NK-92 treated with Interleukin-12 subunit alpha and Interleukin-12 subunit beta, amount 100 ng/mL, for 24 hours (cell line): ENCODE measurements at regions not wholly inside any gene's neighbourhood (a gene's known extent, or its start where the extent isn't known, plus 50 kb on each side); places are given as distances from the start of the nearest gene placed in this dataset.

Experiments
- DNase-seq: peaks from one replicate; lab custom pipeline; 2025; lab: John Stamatoyannopoulos, UW

DNA sequence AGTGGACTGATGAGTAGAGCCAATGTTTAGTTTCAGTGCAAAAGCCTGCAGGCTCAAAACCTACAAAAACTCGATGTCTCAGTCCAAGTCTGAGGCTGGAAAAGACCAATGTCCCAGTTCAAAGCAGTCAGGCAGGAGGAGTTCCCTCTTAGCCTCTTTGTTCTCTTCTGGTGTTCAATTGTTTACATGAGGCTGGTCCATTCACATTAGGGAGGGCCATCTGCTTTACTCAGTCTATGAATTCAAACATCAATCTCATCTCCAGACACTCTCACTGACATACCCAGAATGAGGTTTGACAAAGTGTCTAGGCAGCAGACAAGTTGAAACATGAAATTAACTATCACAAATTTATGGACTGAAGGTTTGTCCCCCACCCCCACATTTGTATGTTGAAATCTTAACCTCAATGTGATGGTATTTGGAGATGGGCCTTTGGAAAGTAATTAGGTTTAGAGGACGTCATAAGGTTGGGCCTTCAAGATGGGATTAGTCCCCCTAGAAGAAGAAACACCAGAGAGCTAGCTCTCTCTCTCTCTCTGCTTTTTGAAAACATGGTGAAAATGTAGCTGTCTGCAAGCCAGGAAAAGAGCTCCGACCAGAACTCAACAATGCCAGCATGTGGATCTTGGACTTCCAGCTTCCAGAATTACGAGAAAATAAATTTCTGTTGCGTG, 438.5 kb upstream of the RGMA start:
- DNase-seq = no peak

DNA sequence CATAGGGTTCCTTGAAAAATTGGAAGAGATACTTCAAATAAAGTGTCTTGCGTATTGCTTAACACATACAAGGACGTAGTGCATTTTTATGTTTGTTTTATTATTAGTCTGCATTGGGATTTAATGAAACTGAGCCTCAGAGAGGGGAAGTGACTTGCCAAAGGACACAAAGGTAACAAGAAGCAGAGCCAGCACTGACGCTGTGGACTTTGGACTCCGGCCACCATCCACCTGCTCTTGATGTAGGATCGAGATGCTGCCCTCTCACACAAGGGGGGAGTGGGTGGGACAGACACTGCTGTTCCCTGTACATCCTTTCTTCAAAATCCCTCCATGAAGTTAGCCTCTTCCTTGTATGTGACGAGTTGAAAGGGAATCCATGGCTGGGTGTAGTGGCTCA, 435.4 kb upstream of the RGMA start:
- no peak for DNase-seq

DNA sequence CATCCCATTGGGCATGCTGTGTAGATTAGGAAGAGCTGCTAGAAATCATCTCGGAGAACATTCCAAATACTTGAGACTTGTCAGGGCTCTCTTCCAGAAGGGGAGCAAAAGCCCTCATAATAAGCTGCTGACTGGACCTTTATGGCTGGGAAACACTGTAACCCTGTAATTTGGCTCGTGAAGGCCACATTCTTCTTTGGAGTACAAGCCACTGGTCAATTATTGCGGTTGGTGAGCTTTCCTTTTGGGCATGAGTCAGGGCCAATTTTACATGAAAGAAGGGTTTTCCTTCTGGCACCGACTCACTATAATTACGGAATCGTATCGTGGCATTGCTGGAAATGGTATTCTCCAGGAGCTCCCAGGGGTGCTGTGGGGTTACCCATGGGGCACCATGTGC, 434.5 kb upstream of the RGMA start:
- DNase-seq = no peak

DNA sequence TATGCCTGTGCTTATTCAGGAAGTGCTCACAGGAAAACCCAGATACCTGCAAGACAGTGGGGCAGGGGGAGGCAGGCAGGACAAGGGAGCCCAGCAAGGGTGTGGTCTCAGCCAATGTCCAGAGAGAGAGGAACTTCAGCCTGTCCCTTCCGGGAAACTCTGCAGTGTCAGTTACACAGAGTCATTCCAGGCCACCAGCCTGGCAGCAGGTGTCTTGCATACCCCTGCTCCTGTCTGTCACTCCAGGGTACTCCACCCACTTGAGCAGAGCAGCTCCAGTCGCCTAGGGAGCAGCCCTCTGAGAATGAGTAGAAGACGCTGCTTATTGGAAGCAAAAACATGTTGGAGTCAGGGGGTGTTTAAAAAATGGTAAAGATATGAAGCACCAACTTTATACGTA, 431.2 kb upstream of the RGMA start:
- DNase-seq = no peak

DNA sequence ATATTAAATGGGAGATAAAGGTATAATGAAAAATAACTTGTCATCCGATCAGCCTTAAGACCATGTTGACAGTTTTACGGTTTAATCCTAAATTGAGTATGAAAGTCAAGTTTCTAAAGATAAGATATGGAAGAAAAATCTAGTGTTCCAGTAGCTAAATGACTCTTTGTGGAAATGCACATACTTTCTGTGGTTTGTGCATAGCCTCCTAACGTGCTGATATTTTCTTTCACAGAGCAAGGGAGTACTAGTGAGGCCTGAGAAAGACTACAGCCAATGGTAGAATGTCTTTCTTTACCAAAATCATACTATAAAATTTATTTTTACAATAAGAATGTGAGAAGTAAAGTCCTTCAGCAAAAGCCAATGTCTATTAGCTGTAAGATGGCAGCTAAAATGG, 430.6 kb upstream of the RGMA start:
- DNase-seq = no peak

DNA sequence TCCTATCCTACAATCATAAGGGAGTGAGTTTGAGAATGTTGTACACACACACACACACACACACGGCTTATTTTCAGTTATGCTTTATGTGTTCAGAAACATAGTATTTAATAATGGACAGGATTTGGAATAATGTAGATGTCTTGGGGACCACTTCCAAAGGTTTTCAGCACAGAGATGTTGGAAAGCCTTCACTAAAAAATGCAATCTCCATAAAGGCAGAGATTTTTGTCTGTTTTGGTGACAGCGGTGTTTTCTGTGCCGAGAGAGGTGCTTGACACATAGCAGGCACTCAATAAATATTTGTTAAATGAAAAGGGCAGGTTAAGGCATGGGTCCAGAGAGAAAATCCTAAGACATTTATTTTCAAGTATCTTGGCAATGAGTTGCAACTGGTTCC, 428.2 kb upstream of the RGMA start:
- DNase-seq = no peak

DNA sequence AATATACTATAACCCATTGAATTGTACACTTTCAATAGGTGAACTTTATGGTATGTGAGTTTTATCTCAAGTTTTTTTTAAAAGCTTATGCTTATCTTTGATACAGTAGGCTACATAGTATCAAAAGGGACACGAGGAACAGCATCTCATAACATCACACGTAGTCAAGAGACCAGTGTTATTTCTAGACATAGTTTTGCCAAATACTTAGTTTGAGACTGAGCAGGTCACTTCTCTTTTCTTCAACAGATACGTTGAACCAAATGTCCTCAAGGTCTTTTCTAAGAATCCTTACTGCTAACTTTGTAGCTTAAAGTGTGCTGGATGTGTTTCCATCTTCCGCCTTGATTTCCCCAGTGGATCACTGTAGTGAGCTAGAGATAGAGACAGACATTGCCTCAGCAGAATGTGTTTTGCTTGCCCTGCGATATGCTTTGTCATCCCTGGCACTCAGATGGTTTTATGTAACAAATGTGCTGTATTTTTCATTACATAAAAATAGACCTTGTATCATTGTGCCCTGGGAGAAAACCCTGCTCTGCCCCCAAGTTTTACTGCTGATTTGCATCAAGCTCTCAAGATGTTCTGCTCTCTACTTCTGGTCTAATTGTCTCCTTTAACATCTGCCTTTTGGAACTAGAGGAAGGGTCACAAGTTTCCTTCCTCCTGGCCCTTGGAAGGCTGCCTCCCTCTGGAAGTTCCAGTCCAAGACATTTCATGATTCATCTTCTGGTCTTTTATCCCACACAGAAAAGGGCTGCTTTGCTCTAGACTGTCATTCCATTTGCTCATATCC, 426.4 kb upstream of the RGMA start:
- DNase-seq = no peak

DNA sequence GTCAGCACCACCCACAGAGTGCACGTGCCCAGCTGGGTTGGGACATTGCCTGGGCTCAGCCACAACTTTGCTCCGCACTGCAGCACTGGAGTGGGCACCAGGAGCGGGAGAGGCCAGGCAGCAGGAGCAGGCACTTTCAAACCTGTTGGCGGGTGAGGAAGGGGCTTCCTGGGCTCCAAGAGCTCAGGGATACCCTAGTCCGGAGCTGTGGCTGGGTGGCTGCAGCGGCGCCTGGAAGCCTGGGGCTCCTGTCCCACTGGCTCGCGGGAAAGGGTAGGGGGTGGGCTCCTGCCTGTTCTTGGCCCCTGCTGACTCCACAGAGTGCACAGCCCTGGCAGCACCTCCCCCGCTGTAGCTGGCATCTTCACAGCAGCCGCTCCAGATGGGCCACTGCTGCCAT, 417.6 kb upstream of the RGMA start:
- DNase-seq = no peak

DNA sequence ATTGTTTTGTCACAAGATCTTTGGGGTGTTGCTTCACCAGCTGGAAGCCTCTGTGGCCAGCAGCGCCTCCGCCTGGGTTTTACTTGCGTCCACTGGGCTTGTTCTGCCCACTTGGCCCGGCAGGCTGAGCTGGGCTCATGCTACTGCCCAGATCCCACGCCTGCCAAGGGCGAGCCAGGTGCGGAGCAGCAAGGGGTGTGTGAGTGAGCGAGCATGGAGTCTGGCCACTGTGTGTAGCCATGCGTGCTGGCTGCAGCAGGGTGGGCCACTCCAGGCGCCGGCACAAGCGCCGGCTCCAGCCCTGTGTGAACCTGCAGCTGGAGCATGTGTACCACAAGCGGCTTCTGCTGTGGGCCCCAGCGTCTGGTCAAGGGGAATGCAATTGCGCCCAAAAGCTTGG, 416.5 kb upstream of the RGMA start:
- DNase-seq = no peak

DNA sequence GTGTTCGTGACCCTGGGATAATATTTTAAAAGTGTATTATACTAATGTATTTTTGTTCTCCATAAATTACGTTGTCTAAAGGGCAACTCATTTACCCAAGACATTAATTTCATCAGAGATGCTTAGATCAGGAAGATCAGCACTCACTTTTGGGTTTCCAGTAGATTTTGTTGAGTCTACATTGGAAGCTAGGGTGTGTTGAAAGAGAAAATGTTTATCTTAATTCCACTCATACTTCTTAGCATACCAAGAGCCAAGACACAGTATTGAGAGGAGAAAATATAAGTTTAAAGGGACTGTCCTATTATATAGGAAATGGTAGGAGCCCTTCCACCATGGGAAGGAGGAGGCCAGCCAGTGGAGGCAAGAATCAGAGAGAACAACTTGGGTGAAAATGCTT, 412.9 kb upstream of the RGMA start:
- DNase-seq = no peak

DNA sequence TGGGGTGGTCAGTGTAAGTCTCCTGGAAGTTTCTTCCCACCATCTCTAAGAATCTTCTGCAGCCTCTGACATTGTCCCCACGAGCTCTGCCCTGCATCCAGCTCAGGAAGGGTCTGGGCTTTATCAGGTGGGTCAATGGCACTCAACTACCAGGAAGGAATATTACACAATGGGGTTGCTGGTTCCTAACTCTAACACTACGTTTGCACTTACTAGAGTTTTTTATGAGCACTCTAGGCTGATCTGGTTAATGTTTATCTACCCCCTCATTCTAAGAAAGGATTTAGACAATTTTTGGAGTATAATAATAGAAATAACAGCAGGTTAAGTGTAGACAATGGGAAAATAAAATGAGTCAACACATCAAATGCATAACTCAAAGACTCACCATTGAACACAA, 411.1 kb upstream of the RGMA start:
- DNase-seq = no peak

DNA sequence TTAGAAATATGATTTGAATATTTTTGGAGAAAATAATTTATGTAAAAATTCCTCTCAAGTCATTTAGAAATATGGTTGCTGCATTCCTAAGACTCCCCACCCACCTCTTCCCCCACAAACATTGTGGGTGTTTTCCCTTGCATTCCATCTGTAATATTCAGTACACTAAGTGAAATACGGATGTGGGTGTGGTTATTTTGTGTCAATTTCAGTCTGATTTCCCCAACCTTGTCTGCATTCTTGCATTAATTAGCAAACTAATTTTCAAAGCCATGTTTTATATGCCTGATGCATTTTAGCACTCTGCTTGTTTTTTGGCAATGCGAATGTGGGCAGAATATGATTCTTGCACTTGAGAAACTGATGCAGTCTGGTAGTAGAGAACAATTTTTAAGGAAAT, 408.3 kb upstream of the RGMA start:
- no peak for DNase-seq

DNA sequence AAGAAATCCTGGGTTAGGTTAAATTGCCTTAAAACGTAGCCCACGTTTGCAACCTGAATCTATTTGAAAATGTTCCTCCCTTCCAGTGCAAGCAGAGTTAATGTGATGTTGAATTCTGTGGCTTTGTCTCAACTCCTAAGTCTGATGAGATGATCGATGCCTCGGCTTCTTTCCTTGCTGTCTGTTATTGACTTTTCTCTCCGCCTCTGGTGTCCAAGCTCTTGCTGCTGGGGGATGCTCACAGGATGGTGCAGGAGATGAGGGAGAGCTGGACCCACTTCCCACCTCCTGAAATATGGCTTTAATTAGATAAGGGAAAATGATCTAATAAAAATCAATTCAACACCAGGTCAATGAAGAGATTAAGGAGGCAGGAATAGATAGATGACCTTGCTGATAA, 407.9 kb upstream of the RGMA start:
- no peak for DNase-seq

DNA sequence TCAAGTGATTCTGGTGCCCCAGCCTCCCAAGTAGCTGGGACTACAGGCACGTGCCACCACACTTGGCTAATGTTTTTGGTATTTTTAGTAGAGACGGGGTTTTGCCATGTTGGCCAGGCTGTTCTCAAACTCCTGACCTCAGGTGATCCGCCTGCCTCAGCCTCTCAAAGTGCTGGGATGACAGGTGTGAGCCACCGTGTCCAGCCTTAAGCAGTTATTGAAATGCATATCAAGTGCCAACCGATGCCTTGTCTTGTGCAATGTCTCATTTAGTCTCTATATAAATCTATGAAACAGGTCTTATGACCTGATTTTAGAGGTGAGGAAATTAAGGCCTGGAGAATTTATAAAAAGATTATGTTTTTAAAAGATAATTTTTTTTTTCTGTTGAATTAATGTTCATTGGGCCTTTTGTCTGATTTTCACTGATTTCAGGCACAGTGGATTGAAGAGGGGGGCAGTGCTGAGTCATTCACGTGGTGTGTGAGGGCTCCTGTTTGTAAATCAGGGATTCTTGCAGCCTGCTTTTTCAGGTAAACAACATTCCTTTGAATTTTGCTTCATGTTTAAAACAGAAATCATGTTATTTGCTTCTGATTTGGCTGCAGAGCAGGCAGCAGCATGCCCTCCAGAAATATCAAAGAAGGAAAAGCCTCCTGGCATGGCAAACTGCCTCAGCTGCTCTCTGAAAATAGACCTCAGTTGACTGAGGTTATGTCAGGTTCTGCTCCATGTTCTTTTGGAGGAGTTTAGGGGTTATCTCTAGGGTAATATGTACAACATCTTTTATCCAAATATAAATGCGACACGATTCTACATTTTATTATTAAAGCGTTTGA, 407.0 kb upstream of the RGMA start:
- no peak for DNase-seq

DNA sequence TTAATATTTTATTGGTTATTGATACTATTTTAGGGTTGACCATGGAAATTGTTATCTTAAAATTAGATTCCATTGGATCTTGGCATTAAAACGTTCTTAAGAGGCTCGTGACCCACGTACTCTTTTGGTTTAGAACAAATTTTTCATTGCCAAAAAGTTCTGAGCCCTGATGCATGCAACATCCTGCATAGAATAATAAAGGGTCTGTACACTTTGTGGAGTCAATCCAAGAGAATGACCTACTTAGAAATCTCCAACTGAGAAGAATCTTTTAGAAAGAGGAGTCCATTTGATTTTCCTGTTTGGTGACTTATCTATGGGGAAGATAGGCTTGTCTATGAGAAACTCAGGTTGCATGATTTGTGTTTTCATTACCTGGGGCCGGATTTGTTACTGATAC, 404.2 kb upstream of the RGMA start:
- no peak for DNase-seq

DNA sequence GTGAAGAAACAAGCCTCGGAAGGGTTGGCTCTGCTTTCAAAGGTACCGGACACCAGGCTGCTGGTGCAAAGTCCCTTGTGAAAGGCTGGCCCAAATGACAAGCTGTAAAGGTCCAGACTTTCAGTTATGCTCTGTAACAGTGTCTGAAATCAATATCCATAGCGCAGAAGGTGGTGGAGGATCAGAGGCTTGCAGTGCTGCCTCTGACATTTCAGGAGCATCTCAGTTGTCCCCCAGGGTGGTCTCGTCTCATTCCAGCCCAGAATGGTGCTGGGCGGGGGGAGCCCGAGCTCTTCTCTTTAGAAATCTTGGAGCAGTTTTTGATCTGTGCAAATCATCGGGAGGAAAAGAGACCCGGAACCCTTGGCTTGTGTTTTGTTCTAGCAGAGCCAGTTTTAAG, 402.3 kb upstream of the RGMA start:
- no peak for DNase-seq

DNA sequence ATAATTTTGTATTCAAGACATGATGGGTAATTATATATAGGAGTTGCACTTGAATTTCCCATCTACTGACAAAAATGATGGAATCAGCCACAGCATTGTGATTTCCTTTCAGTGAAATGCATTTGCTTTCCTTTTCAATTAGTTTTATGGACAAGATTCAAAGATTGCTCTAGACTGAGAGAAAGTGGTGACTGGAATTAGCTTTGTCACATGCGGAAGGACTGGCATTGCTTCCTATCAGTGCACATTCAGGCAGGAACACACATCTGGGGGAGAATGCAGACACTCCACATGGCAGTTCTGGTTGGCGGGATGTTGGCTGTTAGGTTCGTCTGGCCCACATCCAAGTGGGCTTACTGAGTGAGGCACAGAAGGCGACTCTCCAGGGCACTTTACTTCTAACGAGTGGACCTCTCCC, 399.3 kb upstream of the RGMA start:
- DNase-seq = no peak

DNA sequence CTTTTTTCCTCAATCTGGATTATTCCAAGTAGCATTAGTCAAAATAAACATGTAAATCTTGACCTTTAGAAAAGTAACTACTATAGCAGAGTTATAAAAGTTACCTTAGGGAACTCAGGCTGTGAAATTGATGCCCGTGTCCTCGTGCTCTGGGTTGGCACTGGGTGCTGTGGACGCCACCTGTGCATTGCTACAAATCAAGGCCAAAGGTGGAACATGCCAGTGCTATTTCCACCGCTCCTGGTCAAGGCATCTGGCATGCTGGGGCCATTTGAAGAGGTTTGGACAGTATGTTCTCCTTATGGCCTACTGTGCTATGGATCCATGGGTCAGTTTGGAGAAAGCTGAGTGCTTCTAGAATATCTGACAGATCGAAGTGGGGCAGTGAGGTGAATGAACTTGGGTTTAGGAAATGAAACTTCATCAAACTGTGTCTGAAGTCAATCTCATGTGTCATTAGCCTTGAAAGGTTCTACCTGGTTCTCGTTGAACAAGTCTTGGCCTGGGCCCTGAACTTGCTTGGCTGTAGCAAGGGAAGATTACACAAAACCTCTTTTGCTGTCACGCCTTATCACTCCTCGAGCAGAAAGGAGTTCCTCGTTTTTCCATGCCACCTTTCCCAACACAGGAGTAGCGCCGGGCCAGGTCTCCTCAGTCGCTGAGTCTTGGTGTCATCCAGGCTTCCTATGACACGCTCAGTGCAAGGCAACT, 397.6 kb upstream of the RGMA start:
- no peak for DNase-seq

DNA sequence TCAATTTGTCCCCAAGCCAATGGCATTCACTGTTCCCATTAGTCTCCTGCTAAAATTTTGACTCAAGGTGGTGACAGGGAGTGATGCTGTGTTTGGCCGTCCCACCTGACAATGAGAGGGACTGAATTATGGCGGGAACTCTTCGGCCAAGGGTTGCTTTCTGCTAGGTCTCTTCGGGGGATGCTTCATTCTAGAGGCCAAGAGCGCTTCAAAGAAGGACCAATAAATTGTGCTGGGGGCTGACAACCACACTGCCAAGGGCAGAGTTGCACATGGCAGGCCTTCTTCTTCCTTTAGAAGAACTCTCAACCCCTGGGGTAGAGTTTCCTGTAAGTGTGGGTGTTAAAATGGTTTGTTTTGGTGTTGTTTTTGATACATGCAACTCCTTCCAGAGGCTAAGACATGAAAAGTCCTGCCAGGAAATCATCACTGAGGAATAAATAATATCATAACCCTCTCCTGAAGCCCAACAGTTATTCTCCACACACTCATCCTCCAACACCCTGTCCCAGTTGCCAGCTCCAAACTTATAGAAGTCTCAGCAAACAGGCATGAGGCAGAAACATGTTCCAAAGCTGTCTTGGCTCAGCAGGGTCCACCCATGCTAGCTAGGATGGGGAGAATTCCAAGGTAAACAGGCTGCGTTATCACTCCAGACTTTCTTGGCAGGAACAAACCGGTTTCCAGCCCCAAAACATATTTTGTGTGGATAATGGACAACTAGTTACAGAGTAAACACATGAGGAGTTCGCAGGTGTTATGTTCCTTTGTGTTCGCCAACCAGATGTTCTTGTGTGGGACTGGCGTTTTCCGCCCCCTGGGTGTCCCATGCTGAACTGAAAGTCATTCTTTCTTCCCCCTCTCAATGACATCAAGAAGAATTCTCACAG, 396.7 kb upstream of the RGMA start:
- no peak for DNase-seq

DNA sequence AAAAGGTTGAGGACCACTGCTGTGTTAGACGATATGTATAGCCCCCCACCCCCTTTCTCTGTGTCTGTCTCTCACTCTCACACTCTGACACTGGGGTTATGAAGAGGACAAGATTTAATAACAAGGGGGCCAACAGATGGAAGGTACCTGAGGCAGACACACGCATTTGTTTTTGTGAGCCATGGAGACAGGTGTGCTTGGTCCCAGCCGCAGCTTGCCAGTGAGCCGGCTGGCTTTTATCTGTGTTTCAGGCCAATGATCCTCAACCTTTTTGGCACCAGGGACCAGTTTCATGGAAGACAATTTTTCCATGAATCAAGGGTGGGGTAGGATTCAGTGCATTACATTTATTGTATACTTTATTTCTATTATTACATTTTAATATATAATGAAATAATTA, 394.9 kb upstream of the RGMA start:
- DNase-seq = no peak

DNA sequence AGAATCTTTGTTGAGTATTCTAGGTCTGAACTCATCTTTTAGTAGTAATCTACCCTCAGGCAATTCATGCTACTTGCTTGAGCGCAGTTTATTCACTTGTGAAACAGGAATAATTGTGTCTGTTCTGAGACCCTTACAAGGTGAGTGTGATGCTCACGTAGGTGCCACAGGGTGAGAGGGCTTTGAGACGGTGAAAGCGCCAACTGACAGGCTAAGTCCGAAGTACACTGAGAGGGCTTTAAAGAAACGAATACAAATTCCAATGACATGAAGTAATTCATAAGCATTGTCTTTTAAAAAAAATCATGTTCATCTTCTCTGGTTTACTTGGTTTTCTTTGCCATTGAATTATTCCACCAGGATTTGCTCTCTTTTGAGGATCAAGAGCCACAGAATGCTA, 393.7 kb upstream of the RGMA start:
- no peak for DNase-seq
